Neural progenitor cell (in vitro differentiated cells): ENCODE measurements at regions not wholly inside any gene's neighbourhood (a gene's known extent, or its start where the extent isn't known, plus 50 kb on each side); places are given as distances from the start of the nearest gene placed in this dataset.

Source experiments
- DNase-seq: peaks from one replicate; pipeline ENCODE4 v3.0.0-alpha.2; 2016; ENCODE audit warnings: low spot score
- H2AFZ ChIP-seq: fragments of 200-600 bp; sonication (generic); replicated peaks from 2 replicates; pipeline ENCODE4 v1.6.1; 2016; ENCODE audit warnings: antibody characterized with exemption
- H3F3A ChIP-seq: fragments of 200-600 bp; sonication (generic); 2 replicates; pipeline ENCODE4 v1.6.1; 2016; ENCODE audit warnings: antibody characterized with exemption, low read depth
- H3K27ac ChIP-seq: fragments of 200-600 bp; sonication (generic); 2 replicates; pipeline ENCODE4 v1.5.1; 2016; ENCODE audit warnings: mild to moderate bottlenecking
- H3K27me3 ChIP-seq: fragments of 200-600 bp; sonication (generic); 2 replicates; pipeline ENCODE4 v1.6.1; 2016; ENCODE audit warnings: mild to moderate bottlenecking, moderate library complexity
- H3K36me3 ChIP-seq: fragments of 200-600 bp; sonication (generic); 2 replicates; pipeline ENCODE4 v1.5.1; 2016
- H3K4me1 ChIP-seq: fragments of 200-600 bp; sonication (generic); 2 replicates; pipeline ENCODE4 v1.6.1; 2016; ENCODE audit warnings: mixed run types
- H3K4me2 ChIP-seq: fragments of 200-600 bp; sonication (generic); 2 replicates; pipeline ENCODE4 v1.6.1; 2016
- H3K4me3 ChIP-seq: fragments of 200-600 bp; sonication (generic); 2 replicates; pipeline ENCODE4 v1.5.1; 2016
- H3K79me2 ChIP-seq: fragments of 200-600 bp; sonication (generic); 2 replicates; pipeline ENCODE4 v1.6.1; 2016; ENCODE audit warnings: low read depth
- H3K9ac ChIP-seq: fragments of 200-600 bp; sonication (generic); 2 replicates; pipeline ENCODE4 v1.6.1; 2016
- H3K9me3 ChIP-seq: fragments of 200-600 bp; sonication (generic); 2 replicates; pipeline ENCODE4 v1.5.1; 2016; ENCODE audit warnings: low read depth
- H4K20me1 ChIP-seq: fragments of 200-600 bp; sonication (generic); 2 replicates; pipeline ENCODE4 v1.6.1; 2016; ENCODE audit warnings: low read depth
- H3K27ac Mint-ChIP-seq: 3 replicates; pipeline ENCODE4 v1.8.0; 2021; ENCODE audit warnings: mixed read lengths
- H3K27me3 Mint-ChIP-seq: 2 replicates; pipeline ENCODE4 v1.8.0; 2022; ENCODE audit warnings: low read depth, mild to moderate bottlenecking, inconsistent platforms, moderate library complexity, mixed read lengths; ENCODE audit not compliant: insufficient read depth
- H3K36me3 Mint-ChIP-seq: 3 replicates; pipeline ENCODE4 v1.8.0; 2021; ENCODE audit warnings: mixed read lengths
- H3K4me1 Mint-ChIP-seq: 3 replicates; pipeline ENCODE4 v1.8.0; 2021; ENCODE audit warnings: mixed read lengths
- H3K4me3 Mint-ChIP-seq: 3 replicates; pipeline ENCODE4 v1.8.0; 2021; ENCODE audit warnings: mild to moderate bottlenecking, moderate library complexity, mixed read lengths
- H3K9me3 Mint-ChIP-seq: 3 replicates; pipeline ENCODE4 v1.8.0; 2020; ENCODE audit warnings: mixed read lengths
- EZH2 ChIP-seq: fragments of 200-600 bp; sonication (generic); IDR thresholded peaks from 2 replicates; pipeline ENCODE4 v1.6.1; 2017; ENCODE audit warnings: antibody characterized with exemption, mild to moderate bottlenecking, moderate library complexity
- EZH2phosphoT487 ChIP-seq: fragments of 200-600 bp; sonication (generic); IDR thresholded peaks from 2 replicates; pipeline ENCODE4 v1.6.1; 2017; ENCODE audit warnings: antibody characterized with exemption
- TF ChIP-seq, protein P1 (sequence below): fragments of 200-600 bp; sonication (generic); IDR thresholded peaks from 2 replicates; pipeline ENCODE4 v1.5.1; 2017; ENCODE audit warnings: antibody characterized with exemption, mild to moderate bottlenecking

DNA sequence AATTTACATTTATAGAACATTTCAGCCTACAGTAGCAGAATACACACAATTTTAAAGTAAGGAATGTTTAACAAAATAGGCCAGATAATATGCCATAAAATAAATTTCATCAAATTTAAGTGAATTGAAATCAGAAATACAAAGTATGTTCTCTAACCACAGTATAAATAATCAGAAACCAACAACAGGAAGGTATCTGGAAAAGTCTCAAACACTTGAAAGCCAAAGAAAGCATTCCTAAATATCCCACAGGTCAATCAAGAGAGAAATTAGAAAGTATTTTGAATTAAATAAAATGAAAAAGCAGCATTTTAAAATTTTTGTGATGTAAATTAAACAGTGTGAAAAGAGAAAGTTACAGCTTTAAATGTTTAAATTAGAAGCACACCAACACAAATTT, 899.2 kb downstream of the PDHA2 start:
- Histone ChIP-seq H3K36me3 (peaks cover 10% of the 10 kb centered on the region), H4K20me1 (no peaks in the 10 kb centered on the region), H3F3A (peaks cover 18% of the 10 kb centered on the region), H2AFZ (no peak overlapping the region), H3K27ac (no peak overlapping the region), H3K9ac (no peak overlapping the region), H3K4me1 (peaks cover 17% of the 10 kb centered on the region), H3K79me2 (no peaks in the 10 kb centered on the region), H3K4me3 (no peak overlapping the region), H3K4me2 (no peak overlapping the region), H3K27me3 (no peaks in the 10 kb centered on the region), H3K9me3 (peaks cover 10% of the 10 kb centered on the region)
- Mint-ChIP-seq H3K4me3 (no peak overlapping the region), H3K27ac (no peak overlapping the region), H3K4me1 (peaks cover 4% of the 10 kb centered on the region), H3K27me3 (no peaks in the 10 kb centered on the region), H3K36me3 (peaks cover 11% of the 10 kb centered on the region), H3K9me3 (peaks cover 22% of the 10 kb centered on the region)
- DNase-seq = no peak
- TF ChIP-seq EZH2phosphoT487 = no peak
- TF ChIP-seq, protein P1, sequence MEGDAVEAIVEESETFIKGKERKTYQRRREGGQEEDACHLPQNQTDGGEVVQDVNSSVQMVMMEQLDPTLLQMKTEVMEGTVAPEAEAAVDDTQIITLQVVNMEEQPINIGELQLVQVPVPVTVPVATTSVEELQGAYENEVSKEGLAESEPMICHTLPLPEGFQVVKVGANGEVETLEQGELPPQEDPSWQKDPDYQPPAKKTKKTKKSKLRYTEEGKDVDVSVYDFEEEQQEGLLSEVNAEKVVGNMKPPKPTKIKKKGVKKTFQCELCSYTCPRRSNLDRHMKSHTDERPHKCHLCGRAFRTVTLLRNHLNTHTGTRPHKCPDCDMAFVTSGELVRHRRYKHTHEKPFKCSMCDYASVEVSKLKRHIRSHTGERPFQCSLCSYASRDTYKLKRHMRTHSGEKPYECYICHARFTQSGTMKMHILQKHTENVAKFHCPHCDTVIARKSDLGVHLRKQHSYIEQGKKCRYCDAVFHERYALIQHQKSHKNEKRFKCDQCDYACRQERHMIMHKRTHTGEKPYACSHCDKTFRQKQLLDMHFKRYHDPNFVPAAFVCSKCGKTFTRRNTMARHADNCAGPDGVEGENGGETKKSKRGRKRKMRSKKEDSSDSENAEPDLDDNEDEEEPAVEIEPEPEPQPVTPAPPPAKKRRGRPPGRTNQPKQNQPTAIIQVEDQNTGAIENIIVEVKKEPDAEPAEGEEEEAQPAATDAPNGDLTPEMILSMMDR = no peak
- no peak for TF ChIP-seq EZH2

DNA sequence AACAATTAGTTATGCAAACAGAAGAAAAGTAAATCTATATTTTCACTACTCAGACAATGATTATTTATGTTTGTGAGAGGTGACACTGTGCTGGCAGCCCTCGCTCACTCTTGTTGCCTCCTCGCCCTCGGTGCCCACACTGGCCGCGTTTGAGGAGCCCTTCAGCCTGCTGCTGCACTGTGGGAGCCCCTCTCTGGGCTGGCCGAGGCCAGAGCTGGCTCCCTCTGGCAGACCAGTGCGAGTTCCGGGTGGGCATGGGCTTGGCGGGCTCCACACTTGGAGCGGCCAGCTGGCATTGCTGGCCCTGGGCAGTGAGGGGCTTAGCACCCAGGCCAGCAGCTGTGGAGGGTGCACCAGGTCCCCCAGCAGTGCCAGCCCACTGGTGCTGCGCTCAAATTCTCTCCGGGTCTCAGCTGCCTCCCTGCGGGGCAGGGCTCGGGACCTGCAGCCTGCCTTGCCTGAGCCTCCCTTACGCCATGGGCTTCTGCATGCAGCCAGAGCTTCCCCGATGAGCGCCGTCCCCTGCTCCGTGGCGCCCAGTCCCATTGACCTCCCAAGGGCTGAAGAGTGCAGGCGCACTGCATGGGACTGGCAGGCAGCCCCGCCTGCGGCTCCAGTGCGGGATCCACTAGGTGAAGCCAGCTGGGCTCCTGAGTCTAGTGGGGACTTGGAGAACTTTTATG, 902.6 kb downstream of the PDHA2 start:
- DNase-seq = no peak
- Histone ChIP-seq H3K27me3 (no peaks in the 10 kb centered on the region), H3K36me3 (peaks cover 5% of the 10 kb centered on the region), H3K4me1 (peaks cover 2% of the 10 kb centered on the region), H2AFZ (no peak overlapping the region), H3K9ac (no peak overlapping the region), H3K9me3 (peaks cover 10% of the 10 kb centered on the region), H3K4me2 (no peak overlapping the region), H3F3A (peaks cover 1% of the 10 kb centered on the region), H3K79me2 (no peaks in the 10 kb centered on the region), H3K27ac (no peak overlapping the region), H4K20me1 (no peaks in the 10 kb centered on the region), H3K4me3 (no peak overlapping the region)
- H3K36me3 Mint-ChIP-seq = peaks cover 1% of the 10 kb centered on the region
- TF ChIP-seq EZH2 = no peak
- H3K9me3 Mint-ChIP-seq = peaks cover 21% of the 10 kb centered on the region
- H3K4me3 Mint-ChIP-seq = no peak overlapping the region
- H3K4me1 Mint-ChIP-seq = no peaks in the 10 kb centered on the region
- H3K27ac Mint-ChIP-seq = no peak overlapping the region
- peaks cover 2% of the 10 kb centered on the region for H3K27me3 Mint-ChIP-seq

DNA sequence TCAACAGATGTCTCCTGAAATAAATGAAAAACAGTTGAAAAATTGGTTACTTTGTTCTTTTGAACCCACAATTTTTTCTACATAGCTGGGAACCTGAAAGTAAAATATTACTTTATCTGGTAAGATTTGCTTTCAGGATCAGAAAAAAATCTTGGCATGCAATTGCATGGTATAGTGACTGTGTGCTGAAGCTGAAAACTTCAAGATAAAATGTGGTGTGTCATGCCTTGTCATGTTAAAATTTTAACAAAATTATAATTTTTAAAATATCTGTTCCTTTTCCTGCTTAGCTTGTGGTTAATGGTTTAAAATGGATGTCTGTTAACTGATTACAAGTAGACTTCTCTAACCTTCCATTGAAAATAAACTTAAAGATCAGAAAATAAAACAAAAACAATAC, 904.8 kb downstream of the PDHA2 start:
- no peaks in the 10 kb centered on the region for H3K4me1 Mint-ChIP-seq
- Histone ChIP-seq H3K4me3 (no peak overlapping the region), H3K27me3 (no peaks in the 10 kb centered on the region), H3K27ac (no peak overlapping the region), H3K4me1 (no peaks in the 10 kb centered on the region), H3K9me3 (peaks cover 10% of the 10 kb centered on the region), H3K4me2 (no peak overlapping the region), H2AFZ (no peak overlapping the region), H3K36me3 (peaks cover 3% of the 10 kb centered on the region), H3K79me2 (no peaks in the 10 kb centered on the region), H3K9ac (no peak overlapping the region), H3F3A (no peaks in the 10 kb centered on the region), H4K20me1 (no peaks in the 10 kb centered on the region)
- no peak overlapping the region for H3K27ac Mint-ChIP-seq
- peaks cover 6% of the 10 kb centered on the region for H3K36me3 Mint-ChIP-seq
- TF ChIP-seq EZH2 (no peak), EZH2phosphoT487 (no peak)
- TF ChIP-seq, protein P1 = no peak
- peaks cover 33% of the 10 kb centered on the region for H3K9me3 Mint-ChIP-seq
- DNase-seq = no peak
- no peak overlapping the region for H3K4me3 Mint-ChIP-seq
- H3K27me3 Mint-ChIP-seq = peaks cover 2% of the 10 kb centered on the region

DNA sequence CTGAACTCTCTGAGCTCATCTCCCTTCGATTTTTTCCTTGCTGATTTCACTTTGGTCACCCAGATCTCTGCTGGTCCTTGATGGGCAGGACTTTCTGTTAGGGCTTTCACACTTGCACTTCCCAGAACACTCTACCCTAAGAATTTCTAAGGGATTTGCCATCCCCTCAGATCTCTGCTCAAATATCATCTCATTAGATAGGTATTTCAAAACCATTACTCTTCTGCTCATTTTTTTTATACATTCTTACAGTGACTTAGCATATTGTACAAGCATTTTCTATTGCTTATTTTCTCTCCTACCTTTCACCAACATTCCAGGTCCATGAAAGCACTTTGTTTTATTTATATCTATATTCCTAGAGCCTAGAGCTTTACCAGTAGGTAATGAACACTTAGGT, 913.3 kb downstream of the PDHA2 start:
- H3K9me3 Mint-ChIP-seq = peaks cover 14% of the 10 kb centered on the region
- DNase-seq = no peak
- Histone ChIP-seq H3K9me3 (no peaks in the 10 kb centered on the region), H3K27me3 (no peaks in the 10 kb centered on the region), H3K4me1 (no peaks in the 10 kb centered on the region), H3F3A (no peaks in the 10 kb centered on the region), H4K20me1 (no peaks in the 10 kb centered on the region), H3K4me3 (no peak overlapping the region), H3K9ac (no peak overlapping the region), H3K4me2 (no peak overlapping the region), H3K27ac (no peak overlapping the region), H2AFZ (no peak overlapping the region), H3K79me2 (no peaks in the 10 kb centered on the region), H3K36me3 (no peaks in the 10 kb centered on the region)
- peaks cover under 1% of the 10 kb centered on the region for H3K36me3 Mint-ChIP-seq
- no peak overlapping the region for H3K4me3 Mint-ChIP-seq
- H3K4me1 Mint-ChIP-seq = peaks cover 2% of the 10 kb centered on the region
- TF ChIP-seq, protein P1 = no peak
- TF ChIP-seq EZH2 (no peak), EZH2phosphoT487 (no peak)
- no peaks in the 10 kb centered on the region for H3K27me3 Mint-ChIP-seq
- H3K27ac Mint-ChIP-seq = no peak overlapping the region
